ENCODE measurements at regions not wholly inside any gene's neighbourhood (a gene's known extent, or its start where the extent isn't known, plus 50 kb on each side); places are given as distances from the start of the nearest gene placed in this dataset.

GRCh38 chr10:7507887-7508726 is 97.3 kb upstream of the SFMBT2 start:
- no peak overlapping the region for H3K4me2 ChIP-seq
- H3K4me3 ChIP-seq = no peak overlapping the region
- H2AFZ ChIP-seq (replicated peaks) = no peak overlapping the region
- Mint-ChIP-seq H3K36me3 (no peaks in the 10 kb centered on the region), H3K27me3 (ENCODE audit: insufficient read depth, low read depth) (peaks cover 2% of the 10 kb centered on the region), H3K4me1 (no peaks in the 10 kb centered on the region), H3K9me3 (peaks cover 26% of the 10 kb centered on the region), H3K27ac (peak overlapping the region; percentile 8), H3K4me3 (no peak overlapping the region)
- no peak for TF ChIP-seq CTCF (IDR thresholded peaks at IDR 0.05)
- no peak for TF ChIP-seq EZH2phosphoT487 (IDR thresholded peaks at IDR 0.05)
- no peak for TF ChIP-seq EZH2 (IDR thresholded peaks at IDR 0.05)
- no peaks in the 10 kb centered on the region for H3F3A ChIP-seq (ENCODE audit: low read depth)
- no peak overlapping the region for H3K27ac ChIP-seq
- no peaks in the 10 kb centered on the region for H3K36me3 ChIP-seq
- no peaks in the 10 kb centered on the region for H3K9me3 ChIP-seq (ENCODE audit: low read depth)
- no peak overlapping the region for H3K9ac ChIP-seq
- no peaks in the 10 kb centered on the region for H3K4me1 ChIP-seq
- DNase-seq (ENCODE audit: low spot score) = no peak
- H4K20me1 ChIP-seq (ENCODE audit: low read depth) = no peaks in the 10 kb centered on the region
- no peaks in the 10 kb centered on the region for H3K79me2 ChIP-seq (ENCODE audit: low read depth)
- no peaks in the 10 kb centered on the region for H3K27me3 ChIP-seq

GRCh38 chr10:7506571-7506970 is 95.7 kb upstream of the SFMBT2 start:
- H3K27me3 ChIP-seq = no peaks in the 10 kb centered on the region
- Mint-ChIP-seq H3K27ac (peak overlapping the region; percentile 65), H3K27me3 (ENCODE audit: insufficient read depth, low read depth) (peaks cover 2% of the 10 kb centered on the region), H3K9me3 (peaks cover 25% of the 10 kb centered on the region), H3K4me1 (no peaks in the 10 kb centered on the region), H3K4me3 (no peak overlapping the region), H3K36me3 (no peaks in the 10 kb centered on the region)
- H3K9ac ChIP-seq = no peak overlapping the region
- no peak overlapping the region for H3K27ac ChIP-seq
- no peaks in the 10 kb centered on the region for H3K79me2 ChIP-seq (ENCODE audit: low read depth)
- no peak overlapping the region for H3K4me2 ChIP-seq
- no peak overlapping the region for H2AFZ ChIP-seq (replicated peaks)
- H4K20me1 ChIP-seq (ENCODE audit: low read depth) = no peaks in the 10 kb centered on the region
- TF ChIP-seq EZH2phosphoT487 (IDR thresholded peaks at IDR 0.05) (no peak), EZH2 (IDR thresholded peaks at IDR 0.05) (no peak), CTCF (IDR thresholded peaks at IDR 0.05) (no peak)
- no peaks in the 10 kb centered on the region for H3F3A ChIP-seq (ENCODE audit: low read depth)
- no peaks in the 10 kb centered on the region for H3K4me1 ChIP-seq
- H3K9me3 ChIP-seq (ENCODE audit: low read depth) = no peaks in the 10 kb centered on the region
- H3K4me3 ChIP-seq = no peak overlapping the region
- H3K36me3 ChIP-seq = no peaks in the 10 kb centered on the region
- DNase-seq (ENCODE audit: low spot score) = no peak

- Histone ChIP-seq H3K4me3 (no peak overlapping the region), H4K20me1 (ENCODE audit: low read depth) (no peaks in the 10 kb centered on the region), H3K27me3 (no peaks in the 10 kb centered on the region), H3K4me1 (no peaks in the 10 kb centered on the region), H3K27ac (no peak overlapping the region), H3K4me2 (no peak overlapping the region), H3K9ac (no peak overlapping the region), H3K79me2 (ENCODE audit: low read depth) (no peaks in the 10 kb centered on the region), H3K9me3 (ENCODE audit: low read depth) (no peaks in the 10 kb centered on the region), H3K36me3 (no peaks in the 10 kb centered on the region), H2AFZ (replicated peaks) (no peak overlapping the region), H3F3A (ENCODE audit: low read depth) (no peaks in the 10 kb centered on the region)
- no peak overlapping the region for H3K4me3 Mint-ChIP-seq
- H3K27me3 Mint-ChIP-seq (ENCODE audit: insufficient read depth, low read depth) = peaks cover 2% of the 10 kb centered on the region
- peaks cover 15% of the 10 kb centered on the region for H3K9me3 Mint-ChIP-seq
- TF ChIP-seq CTCF (IDR thresholded peaks at IDR 0.05) (no peak), EZH2 (IDR thresholded peaks at IDR 0.05) (no peak), EZH2phosphoT487 (IDR thresholded peaks at IDR 0.05) (no peak)
- no peaks in the 10 kb centered on the region for H3K36me3 Mint-ChIP-seq
- H3K4me1 Mint-ChIP-seq = no peaks in the 10 kb centered on the region
- DNase-seq (ENCODE audit: low spot score) = no peak
- no peak overlapping the region for H3K27ac Mint-ChIP-seq
Observed at GRCh38 chr10:7505196-7505595, 94.4 kb upstream of the SFMBT2 start.

All from neural progenitor cell (in vitro differentiated cells).